Prostate gland (tissue), 2 donors: ENCODE measurements at regions not wholly inside any gene's neighbourhood (a gene's known extent, or its start where the extent isn't known, plus 50 kb on each side); places are given as distances from the start of the nearest gene placed in this dataset.

ENCODE experiments used
- DNase-seq: peaks from one replicate; pipeline ENCODE4 v3.0.0-alpha.2; 2019; ENCODE audit warnings: low spot score
- H3K27ac ChIP-seq, 2 donors: fragments of 200-600 bp; sonication (generic); 2 replicates each; pipeline ENCODE4 v1.5.1; 2017 to 2019
- H3K27me3 ChIP-seq: fragments of 200-600 bp; sonication (generic); replicated peaks from 2 replicates; pipeline ENCODE4 v1.5.1; 2019; ENCODE audit not compliant: insufficient read depth
- H3K36me3 ChIP-seq, 2 donors: fragments of 200-600 bp; sonication (generic); 1 replicate in 1 of 2; 2 replicates in 1 of 2; pipeline versions ENCODE4 v1.5.1 to v1.8.1; 2017 to 2019
- H3K4me1 ChIP-seq: fragments of 200-600 bp; sonication (generic); replicated peaks from 2 replicates; pipeline ENCODE4 v1.5.1; 2019
- H3K4me3 ChIP-seq, 2 donors: fragments of 200-600 bp; sonication (generic); 2 replicates each; pipeline ENCODE4 v1.5.1; 2017 to 2019
- H3K9me3 ChIP-seq: fragments of 200-600 bp; sonication (generic); 2 replicates; pipeline ENCODE4 v1.5.1; 2017
- CTCF ChIP-seq, 4 experiments: fragments of 200-600 bp in 2 of 4; fragments of 450-650 bp in 2 of 4; sonication (generic) in 2 of 4; IDR thresholded peaks; 1 replicate in 3 of 4; 2 replicates in 1 of 4; pipeline ENCODE4 v1.5.1; 2016 to 2019; ENCODE audit warnings: antibody characterized with exemption in 4 of 4, mild to moderate bottlenecking in 2 of 4, moderate library complexity in 2 of 4
- POLR2A ChIP-seq: fragments of 450-650 bp; IDR thresholded peaks from one replicate; pipeline ENCODE4 v1.6.1; 2016; ENCODE audit warnings: antibody characterized with exemption, mild to moderate bottlenecking
- POLR2AphosphoS5 ChIP-seq: sonication (generic); formaldehyde crosslinking; IDR thresholded peaks from one replicate; pipeline ENCODE4 v1.6.1; 2017; ENCODE audit warnings: antibody characterized with exemption
- WGBS: methylation state at CpG from one replicate; pipeline ENCODE4 v1.1.5; 2018; 5-methylcytosine and 5-hydroxymethylcytosine counted together
- intact Hi-C: fragments of 100-400 bp; cut with DNase I; formaldehyde crosslinking; loops from one replicate; pipeline ENCODE4 v1.14.2; 2022

GRCh38 chr15:66620744-66621344 is 55.0 kb upstream of the LCTL start:
- Histone ChIP-seq H3K9me3 (no peaks in the 10 kb centered on the region), H3K27me3 (no peaks in the 10 kb centered on the region), H3K4me1 (peaks cover 13% of the 10 kb centered on the region), H3K4me3 (no peak overlapping the region), H3K36me3 (no peaks in the 10 kb centered on the region), H3K27ac (no peak overlapping the region)
- TF ChIP-seq POLR2AphosphoS5 (no peak), CTCF (IDR thresholded peaks at IDR 0.05) (no peak), POLR2A (no peak)
- intact Hi-C loops = loop anchor here (2.0 kb wide), 1 partner anchor 80 kb away; no protein-coding TSS in a partner anchor
- no peak for DNase-seq
- 94% methylated on average over 6 of the region's 6 CpGs for WGBS

- Histone ChIP-seq H3K4me3 (no peak overlapping the region), H3K4me1 (peaks cover 13% of the 10 kb centered on the region), H3K27me3 (no peaks in the 10 kb centered on the region), H3K27ac (no peak overlapping the region), H3K36me3 (no peaks in the 10 kb centered on the region), H3K9me3 (no peaks in the 10 kb centered on the region)
- intact Hi-C loops = loop anchor here (2.0 kb wide), 1 partner anchor 79 kb away; no protein-coding TSS in a partner anchor
- WGBS = 34% methylated on average over 56 of the region's 75 CpGs
- no peak for DNase-seq
- TF ChIP-seq POLR2A (no peak), POLR2AphosphoS5 (no peak), CTCF (IDR thresholded peaks at IDR 0.05) (no peak)
These were observed 56.0 kb upstream of the LCTL start for GRCh38 chr15:66621491-66622467.

GRCh38 chr15:66622591-66623022 is 56.8 kb upstream of the LCTL start:
- no peaks in the 10 kb centered on the region for H3K36me3 ChIP-seq
- no peaks in the 10 kb centered on the region for H3K27me3 ChIP-seq
- no peaks in the 10 kb centered on the region for H3K9me3 ChIP-seq
- no peak overlapping the region for H3K4me3 ChIP-seq
- intact Hi-C loops = no loop called here
- peaks cover 5% of the 10 kb centered on the region for H3K4me1 ChIP-seq
- 72% methylated on average over 5 of the region's 5 CpGs for WGBS
- no peak overlapping the region for H3K27ac ChIP-seq
- no peak for DNase-seq
- TF ChIP-seq CTCF (IDR thresholded peaks at IDR 0.05) (no peak), POLR2AphosphoS5 (no peak), POLR2A (no peak)

GRCh38 chr15:66623801-66624453 is 58.1 kb upstream of the LCTL start:
- H3K9me3 ChIP-seq = no peaks in the 10 kb centered on the region
- WGBS = 62% methylated on average over 6 of the region's 6 CpGs
- no peak overlapping the region for H3K27ac ChIP-seq
- peaks cover 1% of the 10 kb centered on the region for H3K4me1 ChIP-seq
- no peaks in the 10 kb centered on the region for H3K36me3 ChIP-seq
- no peaks in the 10 kb centered on the region for H3K27me3 ChIP-seq
- no peak overlapping the region for H3K4me3 ChIP-seq
- TF ChIP-seq CTCF (IDR thresholded peaks at IDR 0.05) (no peak), POLR2A (no peak), POLR2AphosphoS5 (no peak)
- intact Hi-C loops = no loop called here
- DNase-seq = no peak
